ENCODE measurements at regions not wholly inside any gene's neighbourhood (a gene's known extent, or its start where the extent isn't known, plus 50 kb on each side); places are given as distances from the start of the nearest gene placed in this dataset.

GRCh38 chr4:151921386-151921785, 160.6 kb upstream of the GATB start:
- TF ChIP-seq CTCF (IDR thresholded peaks at IDR 0.05) (no peak), POLR2A (IDR thresholded peaks at IDR 0.05) (no peak)
